ENCODE measurements at regions not wholly inside any gene's neighbourhood (a gene's known extent, or its start where the extent isn't known, plus 50 kb on each side); places are given as distances from the start of the nearest gene placed in this dataset.

DNA sequence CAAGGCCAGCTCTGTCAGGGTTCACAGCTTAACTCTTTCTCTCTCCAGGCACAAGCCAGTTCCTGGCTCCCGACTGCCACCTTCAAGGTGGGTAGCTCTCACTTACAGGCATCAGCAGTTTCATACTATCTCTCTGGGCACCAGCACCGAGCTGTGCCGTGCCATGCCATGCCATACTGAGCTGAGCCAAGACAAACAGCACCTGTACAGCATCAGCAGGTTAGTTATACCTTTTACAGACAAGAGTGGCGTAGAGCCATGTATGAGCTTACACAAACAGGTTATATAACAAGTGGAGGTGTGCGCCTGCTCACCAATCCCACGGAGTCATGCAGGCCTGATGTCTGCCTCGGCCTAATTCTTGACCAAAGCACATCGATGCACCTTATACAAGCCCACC is 1098.7 kb downstream of the AACS start:
- Histone ChIP-seq H3K27ac (peak overlapping the region in 1 of 5 donors; percentile 25), H3K9me3 (peaks cover 0 to 10% (median 0%) of the 10 kb centered on the region in 4 donors), H3K27me3 (no peaks in the 10 kb centered on the region), H3K4me3 (no peak overlapping the region), H3K4me1 (no peaks in the 10 kb centered on the region), H3K36me3 (no peaks in the 10 kb centered on the region)
- TF ChIP-seq POLR2A (IDR thresholded peaks at IDR 0.05) (no peak), CTCF (IDR thresholded peaks at IDR 0.05) (no peak), EP300 (IDR thresholded peaks at IDR 0.05) (no peak)
- intact Hi-C loops (cut with DNase I; ENCODE audit: low total_unique reads): no loop called here
- DNase-seq: peak in 1 of 2 donors; percentile 67
- 63 to 84% (median 77%) methylated on average over 6 to 8 of the region's 8 CpGs for WGBS, 5 donors

DNA sequence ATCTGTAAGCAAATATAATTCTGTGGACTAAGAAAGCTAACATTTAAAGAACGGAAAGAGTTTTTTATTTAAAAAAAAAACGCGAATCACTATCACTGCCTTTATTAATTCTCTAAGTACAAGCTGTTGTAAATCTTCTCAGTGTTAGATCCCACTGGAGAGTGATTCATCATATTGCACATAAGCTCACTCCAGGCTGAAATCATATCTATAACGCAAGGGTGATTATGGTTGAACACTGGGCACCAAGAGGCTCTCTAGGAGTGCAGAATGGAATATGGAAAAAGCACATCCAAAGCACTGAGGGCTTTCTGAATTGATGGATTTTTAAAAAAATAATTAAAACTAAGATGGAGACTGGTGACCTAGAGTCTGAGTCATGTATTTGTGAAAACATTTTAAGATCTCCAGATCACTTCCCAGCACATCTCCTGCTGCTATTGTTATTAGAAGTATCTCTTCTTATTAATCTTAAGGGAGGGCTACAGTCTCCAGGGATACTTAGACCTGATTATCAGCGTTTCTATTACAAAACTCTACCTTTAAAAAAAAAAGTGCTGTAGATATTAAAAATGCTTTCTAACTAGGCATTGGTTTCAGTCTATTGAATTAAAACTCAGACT is 1106.8 kb downstream of the AACS start:
- H3K36me3 ChIP-seq: no peaks in the 10 kb centered on the region
- intact Hi-C loops (cut with DNase I; ENCODE audit: low total_unique reads): no loop called here
- no peak for TF ChIP-seq POLR2AphosphoS5 (IDR thresholded peaks at IDR 0.05)
- TF ChIP-seq EP300 (IDR thresholded peaks at IDR 0.05): no peak
- TF ChIP-seq CTCF (IDR thresholded peaks at IDR 0.05): no peak
- no peak for TF ChIP-seq POLR2A (IDR thresholded peaks at IDR 0.05)
- no peak for DNase-seq
- 62 to 72% (median 65%) methylated on average over 5 of the region's 5 CpGs for WGBS, 5 donors
- no peaks in the 10 kb centered on the region for H3K9me3 ChIP-seq
- no peaks in the 10 kb centered on the region for H3K4me1 ChIP-seq
- H3K27ac ChIP-seq: no peak overlapping the region
- no peaks in the 10 kb centered on the region for H3K27me3 ChIP-seq
- H3K4me3 ChIP-seq: no peak overlapping the region

- Histone ChIP-seq H3K27me3 (no peaks in the 10 kb centered on the region), H3K9me3 (no peaks in the 10 kb centered on the region), H3K36me3 (no peaks in the 10 kb centered on the region), H3K4me3 (no peak overlapping the region), H3K4me1 (no peaks in the 10 kb centered on the region), H3K27ac (no peak overlapping the region)
- TF ChIP-seq EP300 (IDR thresholded peaks at IDR 0.05) (no peak), CTCF (IDR thresholded peaks at IDR 0.05) (no peak), POLR2A (IDR thresholded peaks at IDR 0.05) (no peak), POLR2AphosphoS5 (IDR thresholded peaks at IDR 0.05) (no peak)
- 45 to 65% (median 55%) methylated on average over 5 of the region's 5 CpGs for WGBS, 5 donors
- peak in 1 of 2 donors; percentile 59 for DNase-seq
- intact Hi-C loops (cut with DNase I; ENCODE audit: low total_unique reads): no loop called here
Measured at GRCh38 chr12:126182619-126183236, 1117.5 kb downstream of the AACS start.

- H3K4me1 ChIP-seq: no peaks in the 10 kb centered on the region
- peaks cover 0 to 8% (median 0%) of the 10 kb centered on the region in 3 donors for H3K27me3 ChIP-seq
- no peak for DNase-seq
- no peak overlapping the region for H3K4me3 ChIP-seq
- no peak overlapping the region for H3K27ac ChIP-seq
- 90 to 96% (median 93%) methylated on average over 1 of the region's 1 CpG for WGBS, 5 donors
- H3K36me3 ChIP-seq: no peaks in the 10 kb centered on the region
- TF ChIP-seq POLR2AphosphoS5 (IDR thresholded peaks at IDR 0.05) (no peak), EP300 (IDR thresholded peaks at IDR 0.05) (no peak), POLR2A (IDR thresholded peaks at IDR 0.05) (no peak), CTCF (IDR thresholded peaks at IDR 0.05) (no peak)
- no peaks in the 10 kb centered on the region for H3K9me3 ChIP-seq
- intact Hi-C loops (cut with DNase I; ENCODE audit: low total_unique reads): no loop called here
Measured at GRCh38 chr12:126185025-126185424, 1119.8 kb downstream of the AACS start.

Data from stomach (tissue), 8 donors.